GM19023 (cell line): ENCODE measurements at regions not wholly inside any gene's neighbourhood (a gene's known extent, or its start where the extent isn't known, plus 50 kb on each side); places are given as distances from the start of the nearest gene placed in this dataset.
"Not testable (repeated sequence)": the region's sequence is repeated elsewhere in the genome, so short reads cannot be mapped to it uniquely, and the experiment has no call there.

Experiments used
- ATAC-seq: cut with Tn5 transposase; IDR thresholded peaks from one replicate; pipeline ENCODE4 v1.9.1; 2021; ENCODE audit warnings: mild to moderate bottlenecking, moderate library complexity; ENCODE audit not compliant: unreplicated experiment

- ATAC-seq = no peak
Observed at GRCh38 chr10:3580565-3580964, 204.4 kb downstream of the KLF6 start.

GRCh38 chr10:3579845-3580244, 205.2 kb downstream of the KLF6 start:
- ATAC-seq = no peak

GRCh38 chr10:3578682-3579081, 206.3 kb downstream of the KLF6 start:
- ATAC-seq = no peak

GRCh38 chr10:3578159-3578558, 206.8 kb downstream of the KLF6 start:
- ATAC-seq = no peak

GRCh38 chr10:3574451-3574850, 210.6 kb downstream of the KLF6 start:
- no peak for ATAC-seq

GRCh38 chr10:3573498-3573897, 211.5 kb downstream of the KLF6 start:
- no peak for ATAC-seq

GRCh38 chr10:3571310-3571825, 213.6 kb downstream of the KLF6 start:
- ATAC-seq = no peak

- no peak for ATAC-seq
Observed at GRCh38 chr10:3570855-3571266, 214.1 kb downstream of the KLF6 start.

GRCh38 chr10:3570131-3570729, 214.8 kb downstream of the KLF6 start:
- no peak for ATAC-seq

GRCh38 chr10:3568983-3569382, 216.0 kb downstream of the KLF6 start:
- no peak for ATAC-seq

GRCh38 chr10:3568392-3568791, 216.6 kb downstream of the KLF6 start:
- no peak for ATAC-seq

- ATAC-seq = no peak
Observed at GRCh38 chr10:3567291-3567963, 217.6 kb downstream of the KLF6 start.

- no peak for ATAC-seq
Observed at GRCh38 chr10:3566627-3567026, 218.4 kb downstream of the KLF6 start.

GRCh38 chr10:3564346-3565002, 220.5 kb downstream of the KLF6 start:
- no peak for ATAC-seq

GRCh38 chr10:3563298-3563697, 221.7 kb downstream of the KLF6 start:
- no peak for ATAC-seq

- ATAC-seq = not testable (repeated sequence)
Observed at GRCh38 chr10:3560628-3561027, 224.4 kb downstream of the KLF6 start.

GRCh38 chr10:3559527-3559926, 225.5 kb downstream of the KLF6 start:
- no peak for ATAC-seq

GRCh38 chr10:3559011-3559410, 226.0 kb downstream of the KLF6 start:
- no peak for ATAC-seq

- ATAC-seq = not testable (repeated sequence)
Observed at GRCh38 chr10:3556191-3557017, 228.6 kb downstream of the KLF6 start.

GRCh38 chr10:3554121-3554522, 230.9 kb downstream of the KLF6 start:
- ATAC-seq = no peak

- no peak for ATAC-seq
Observed at GRCh38 chr10:3552281-3552680, 232.7 kb downstream of the KLF6 start.
